Upper lobe of left lung (tissue), 4 donors: ENCODE measurements at regions not wholly inside any gene's neighbourhood (a gene's known extent, or its start where the extent isn't known, plus 50 kb on each side); places are given as distances from the start of the nearest gene placed in this dataset.

Source experiments
- CTCF ChIP-seq, 6 experiments: fragments of 450-650 bp in 4 of 6; fragments of 200-600 bp in 2 of 6; sonication (generic) in 2 of 6; IDR thresholded peaks; one replicate each; pipeline ENCODE4 v1.5.1; 2016 to 2019; ENCODE audit warnings: antibody characterized with exemption in 6 of 6
- EP300 ChIP-seq, 4 donors: sonication (generic); formaldehyde crosslinking; IDR thresholded peaks; one replicate each; pipeline ENCODE4 v1.5.1; 2017; ENCODE audit warnings: antibody characterized with exemption in 4 of 4, control low read depth in 2 of 4
- POLR2AphosphoS5 ChIP-seq, 2 donors: sonication (generic); formaldehyde crosslinking; IDR thresholded peaks; one replicate each; pipeline ENCODE4 v1.5.1; 2017; ENCODE audit warnings: antibody characterized with exemption in 2 of 2

- TF ChIP-seq CTCF (IDR thresholded peaks at IDR 0.05) (no peak), EP300 (IDR thresholded peaks at IDR 0.05) (peak in 1 of 4 donors; percentile 6), POLR2AphosphoS5 (IDR thresholded peaks at IDR 0.05) (no peak)
These were observed 100.8 kb upstream of the SORBS2 start for GRCh38 chr4:185912779-185913178.
